ENCODE measurements at regions not wholly inside any gene's neighbourhood (a gene's known extent, or its start where the extent isn't known, plus 50 kb on each side); places are given as distances from the start of the nearest gene placed in this dataset.
"Not testable (repeated sequence)": the region's sequence is repeated elsewhere in the genome, so short reads cannot be mapped to it uniquely, and the experiment has no call there.

DNA sequence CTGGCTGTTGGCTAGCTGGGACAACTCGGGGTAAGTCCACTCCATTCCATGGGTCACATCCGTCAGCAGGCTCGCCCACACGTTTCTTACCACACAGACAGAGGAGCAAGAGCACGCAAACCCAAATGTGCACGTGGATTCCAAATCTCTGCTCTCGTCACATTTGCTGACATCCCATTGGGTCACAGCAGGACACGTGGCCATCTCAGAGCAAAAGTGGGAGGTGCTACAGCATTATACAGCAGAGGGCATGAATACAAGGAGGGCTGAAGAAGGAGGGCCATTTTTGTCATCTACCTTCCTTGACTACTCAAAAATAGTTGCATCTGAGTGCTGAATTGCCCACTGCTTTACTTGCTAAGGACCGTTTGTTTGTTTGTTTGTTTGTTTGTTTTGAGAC, 84.7 kb downstream of the RBBP6 start:
- DNase-seq (ENCODE audit: low spot score): no peak

DNA sequence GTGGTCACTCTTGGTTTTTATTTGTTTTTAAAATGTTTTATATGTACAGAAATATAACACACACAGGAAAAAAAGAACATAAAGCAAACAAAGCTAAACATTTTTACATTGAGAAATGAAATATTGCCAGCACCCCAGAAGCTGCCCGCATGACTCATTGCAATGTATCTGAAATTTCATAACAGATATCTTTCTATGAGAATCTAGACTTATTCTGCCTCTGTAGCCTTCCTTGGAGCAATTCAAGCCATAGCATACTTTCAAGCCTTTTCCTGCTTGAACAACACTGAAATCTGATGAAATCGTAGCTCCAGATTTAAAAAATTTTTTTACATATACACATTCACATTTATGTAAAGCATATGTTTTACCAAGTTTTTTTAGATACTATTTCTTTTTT, 86.9 kb downstream of the RBBP6 start:
- DNase-seq (ENCODE audit: low spot score): no peak

DNA sequence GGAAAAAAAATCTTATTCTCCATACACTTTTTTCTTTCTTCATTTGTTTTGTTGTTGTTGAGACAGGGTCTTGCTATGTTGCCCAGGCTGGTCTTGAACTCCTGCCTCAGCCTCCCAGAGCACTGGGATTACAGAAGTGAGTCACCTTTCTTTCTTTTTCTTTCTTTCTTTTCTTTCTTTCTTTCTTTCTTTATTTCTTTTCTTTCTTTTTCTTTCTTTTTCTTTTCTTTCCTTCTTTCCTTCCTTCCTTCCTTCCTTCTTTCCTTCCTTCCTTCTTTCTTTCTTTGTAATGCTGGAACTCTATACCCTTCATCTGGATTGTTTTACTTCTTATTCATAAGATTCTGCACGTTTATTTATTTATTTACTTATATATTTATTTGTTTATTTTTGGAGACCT, 94.5 kb upstream of the TNRC6A start:
- no peak for DNase-seq (ENCODE audit: low spot score)

DNA sequence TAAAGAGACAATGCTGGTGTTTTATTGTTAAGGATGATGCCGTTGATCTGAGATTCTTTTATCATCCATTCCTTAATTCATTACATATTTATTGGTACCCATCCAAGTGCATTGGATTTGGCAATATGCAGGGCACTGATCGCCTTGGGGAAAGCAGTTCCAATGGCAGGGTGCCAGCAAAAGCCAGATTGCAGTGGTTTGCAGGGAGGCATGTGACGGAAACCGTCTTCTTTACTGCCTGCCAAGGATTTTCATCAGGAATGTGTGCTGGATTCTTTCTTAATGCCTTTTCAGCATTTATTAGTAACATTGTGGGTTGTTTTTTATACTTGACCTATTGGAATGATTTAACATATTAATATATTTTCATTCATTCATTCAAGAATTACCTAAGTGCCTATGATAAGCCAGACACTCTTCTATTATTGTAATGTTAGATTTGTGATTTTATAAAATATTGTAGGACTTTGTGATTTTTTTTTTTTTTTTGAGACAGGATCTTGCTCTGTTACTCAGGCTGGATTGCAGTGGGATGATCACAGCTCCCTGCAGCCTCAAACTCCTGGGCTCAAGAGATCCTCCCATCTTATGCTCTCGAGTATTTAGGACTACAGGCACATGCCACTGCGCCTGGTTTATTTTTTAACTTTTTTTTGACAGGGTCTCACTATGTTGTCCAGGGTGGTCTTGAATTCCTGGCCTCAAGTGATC, 93.4 kb upstream of the TNRC6A start:
- peak; percentile 76 for DNase-seq (ENCODE audit: low spot score)

DNA sequence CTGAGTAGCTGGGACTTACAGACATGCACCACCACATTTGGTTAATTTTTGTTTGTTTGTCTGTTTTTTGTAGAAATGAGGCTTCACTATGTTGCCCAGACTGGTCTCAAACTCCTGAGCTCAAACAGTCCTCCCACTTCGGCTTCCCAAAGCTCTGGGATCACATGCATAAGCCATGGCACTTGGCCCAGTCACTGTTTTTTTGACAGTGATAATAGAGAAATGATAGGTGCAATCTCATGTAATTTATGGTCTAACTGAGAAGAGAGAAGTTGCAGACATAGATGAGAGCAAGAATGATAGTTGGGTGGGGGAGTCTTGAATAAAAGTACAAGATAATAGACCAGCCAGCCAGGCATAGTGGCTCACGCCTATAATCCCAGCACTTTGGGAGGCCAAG, 89.7 kb upstream of the TNRC6A start:
- DNase-seq (ENCODE audit: low spot score): no peak

DNA sequence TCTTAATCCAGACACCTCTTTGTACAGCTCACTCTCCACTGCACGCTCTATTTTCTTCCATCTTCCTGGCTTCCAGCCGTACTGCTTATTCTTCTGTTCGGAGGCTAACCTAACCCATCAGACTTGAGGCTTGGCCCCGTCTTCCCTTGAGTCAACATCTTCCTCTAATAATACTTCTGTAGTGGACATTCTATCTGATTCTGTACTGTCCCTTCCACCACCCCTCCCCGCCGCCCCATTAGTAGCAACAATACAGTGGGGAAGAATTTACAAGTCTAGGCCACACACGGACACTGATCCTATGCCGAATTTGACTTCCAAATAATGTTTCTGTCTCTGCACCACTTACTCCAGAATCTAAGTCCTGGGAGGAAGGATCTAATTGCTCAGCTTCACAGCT, 86.0 kb upstream of the TNRC6A start:
- DNase-seq (ENCODE audit: low spot score): no peak

DNA sequence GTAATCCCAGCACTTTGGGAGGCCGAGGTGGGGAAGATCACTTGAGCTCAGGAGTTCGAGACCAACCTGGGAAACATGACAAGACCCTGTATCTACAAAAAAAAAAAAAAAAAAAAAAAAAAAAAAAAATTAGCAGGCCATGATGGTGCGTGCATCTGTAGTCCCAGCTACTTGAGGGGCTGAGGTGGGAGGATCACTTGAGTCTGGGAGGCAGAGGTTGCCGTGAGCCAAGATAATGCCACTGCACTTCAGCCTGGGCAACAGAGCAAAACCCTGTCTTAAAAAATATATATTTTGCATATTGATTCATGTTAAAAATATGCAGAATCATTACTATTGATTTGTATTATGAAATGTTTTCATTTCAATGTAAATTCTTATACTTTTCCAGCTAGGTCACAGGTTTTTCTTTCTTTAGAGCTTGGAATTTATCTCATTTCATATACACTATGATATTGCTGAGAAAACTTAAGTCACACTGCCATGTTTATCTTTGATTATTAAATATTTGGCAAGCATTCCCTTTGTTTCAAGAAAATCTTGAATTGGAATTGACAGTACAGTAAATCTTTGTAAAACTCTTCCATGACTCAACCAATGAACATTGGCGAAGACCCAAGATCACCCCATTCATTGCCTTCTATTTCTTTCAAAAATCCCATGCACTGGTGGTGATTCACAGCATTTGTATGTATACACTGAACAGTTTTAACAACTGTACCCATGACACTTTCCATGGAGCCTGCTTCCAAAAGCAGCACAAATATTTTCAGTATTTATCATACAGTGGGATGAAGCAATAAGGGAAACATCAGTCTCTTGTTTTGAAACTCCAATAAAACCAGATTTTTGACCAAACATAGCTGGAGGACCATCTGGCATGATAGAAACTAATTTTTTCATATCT, 83.5 kb upstream of the TNRC6A start:
- no peak for DNase-seq (ENCODE audit: low spot score)

DNA sequence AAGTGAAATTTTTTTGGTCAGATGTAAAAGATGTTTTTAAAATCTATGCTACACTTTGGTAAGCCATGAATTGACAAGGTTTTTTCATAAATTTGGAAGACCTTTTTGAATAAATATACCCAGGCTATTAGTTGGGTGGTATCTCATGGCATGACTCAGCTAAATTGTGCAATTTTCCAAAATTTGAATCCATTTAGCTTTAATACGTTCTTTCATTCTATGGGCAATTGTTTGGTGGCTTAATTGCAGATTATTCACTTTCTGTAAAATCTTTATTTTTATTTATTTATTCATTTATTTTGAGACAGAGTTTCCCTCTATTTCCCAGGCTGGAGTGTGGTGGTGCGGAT, 82.8 kb upstream of the TNRC6A start:
- no peak for DNase-seq (ENCODE audit: low spot score)

DNA sequence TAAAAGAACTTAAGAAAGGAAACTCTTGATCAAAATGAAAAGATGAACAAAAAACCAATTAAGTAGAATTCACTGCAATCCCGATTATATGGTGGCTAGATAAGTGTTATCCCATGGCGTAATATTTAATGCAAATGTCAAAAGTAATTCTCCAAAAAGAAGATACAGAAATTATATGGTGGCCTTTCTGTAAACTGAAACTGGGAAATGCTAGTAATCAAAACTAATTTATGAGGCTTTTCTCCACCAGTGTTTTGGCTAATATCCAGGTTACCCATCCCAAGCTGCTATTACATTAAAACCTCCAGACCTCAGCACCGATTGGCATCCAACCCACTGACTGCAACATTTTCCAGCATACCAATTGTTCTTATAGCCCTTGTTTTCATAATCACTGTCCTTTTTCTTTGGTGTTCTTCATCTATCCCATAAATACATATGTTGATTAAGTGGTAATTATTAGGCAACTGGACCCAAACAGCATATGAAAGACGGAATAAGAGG, 77.2 kb upstream of the TNRC6A start:
- no peak for DNase-seq (ENCODE audit: low spot score)

DNA sequence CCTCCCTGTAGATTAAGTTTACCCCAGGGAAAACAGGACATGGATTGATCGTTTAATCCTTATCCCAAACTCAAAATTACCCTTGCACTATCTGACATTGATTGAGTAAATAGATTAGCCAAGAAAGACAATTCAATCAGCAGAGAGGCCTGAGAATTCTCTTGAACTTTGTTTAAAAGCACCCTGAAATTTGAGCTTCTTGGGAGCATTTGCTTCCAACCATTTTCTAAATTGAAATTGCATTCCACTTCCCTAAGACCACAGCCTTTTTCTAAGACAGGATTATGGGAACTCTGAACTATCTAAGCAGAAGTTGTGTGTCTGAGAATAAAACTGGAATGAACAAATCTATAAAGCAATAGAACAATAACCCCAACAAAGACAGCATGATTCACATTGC, 76.6 kb upstream of the TNRC6A start:
- no peak for DNase-seq (ENCODE audit: low spot score)

DNA sequence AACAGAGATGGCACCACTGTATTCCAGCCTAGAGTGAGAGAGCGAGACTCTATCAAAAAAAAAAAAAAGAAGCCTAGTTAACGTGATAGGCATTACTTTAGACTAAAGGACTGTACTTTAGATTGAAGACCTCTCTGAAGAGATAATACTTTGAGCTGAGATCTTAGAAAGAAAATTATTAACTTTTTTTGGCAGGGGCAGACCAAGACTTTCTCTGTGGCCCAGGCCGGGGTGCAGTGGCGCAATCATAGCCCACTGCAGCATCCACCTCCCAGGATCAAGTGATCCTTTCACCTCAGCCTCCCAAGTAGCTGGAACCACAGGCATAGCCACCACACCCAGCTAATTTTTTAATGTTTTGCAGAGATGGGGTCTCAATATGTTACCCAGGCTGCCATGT, 75.7 kb upstream of the TNRC6A start:
- no peak for DNase-seq (ENCODE audit: low spot score)

DNA sequence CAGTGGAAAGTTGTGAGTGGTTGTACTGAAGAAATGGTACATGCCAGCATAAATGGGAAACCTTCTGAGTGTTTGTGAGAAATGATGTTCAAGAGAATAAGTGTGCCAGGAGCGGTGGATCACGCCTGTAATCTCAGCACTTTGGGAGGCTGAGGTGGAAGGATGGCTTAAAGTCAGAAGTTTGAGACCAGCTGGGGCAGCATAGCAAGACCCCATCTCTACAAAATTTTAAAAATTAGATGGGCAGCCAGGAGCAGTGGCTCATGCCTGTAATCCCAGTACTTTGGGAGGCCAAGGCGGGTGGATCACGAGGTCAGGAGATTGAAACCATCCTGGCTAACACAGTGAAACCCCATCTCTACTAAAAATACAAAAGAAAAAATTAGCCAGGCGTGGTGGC, 63.5 kb upstream of the TNRC6A start:
- DNase-seq (ENCODE audit: low spot score): not testable (repeated sequence)

DNA sequence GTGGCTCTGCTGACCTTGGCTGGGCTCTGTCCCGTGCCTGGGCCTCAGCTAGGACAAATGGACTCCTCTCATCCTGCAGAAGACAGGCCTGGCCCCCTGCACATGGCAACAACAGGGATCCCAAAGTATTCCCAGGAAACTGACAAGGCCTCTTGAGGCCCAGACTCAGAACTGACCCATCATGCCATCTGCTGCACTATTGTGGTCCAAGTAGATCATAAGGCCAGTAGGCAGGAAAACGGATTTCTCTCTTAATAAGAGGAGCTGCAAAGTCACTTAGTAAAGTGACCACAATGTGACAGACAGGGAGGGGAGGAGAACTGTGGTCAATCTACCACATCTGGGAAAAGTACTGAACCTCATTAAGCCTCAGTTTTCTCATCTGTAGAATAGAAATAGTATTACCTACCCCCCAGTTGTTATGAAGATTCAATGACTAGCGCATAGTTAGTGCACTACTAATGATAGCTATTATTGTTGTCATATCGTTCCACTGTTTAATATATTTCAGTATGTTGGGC, 62.1 kb upstream of the TNRC6A start:
- DNase-seq (ENCODE audit: low spot score): no peak

DNA sequence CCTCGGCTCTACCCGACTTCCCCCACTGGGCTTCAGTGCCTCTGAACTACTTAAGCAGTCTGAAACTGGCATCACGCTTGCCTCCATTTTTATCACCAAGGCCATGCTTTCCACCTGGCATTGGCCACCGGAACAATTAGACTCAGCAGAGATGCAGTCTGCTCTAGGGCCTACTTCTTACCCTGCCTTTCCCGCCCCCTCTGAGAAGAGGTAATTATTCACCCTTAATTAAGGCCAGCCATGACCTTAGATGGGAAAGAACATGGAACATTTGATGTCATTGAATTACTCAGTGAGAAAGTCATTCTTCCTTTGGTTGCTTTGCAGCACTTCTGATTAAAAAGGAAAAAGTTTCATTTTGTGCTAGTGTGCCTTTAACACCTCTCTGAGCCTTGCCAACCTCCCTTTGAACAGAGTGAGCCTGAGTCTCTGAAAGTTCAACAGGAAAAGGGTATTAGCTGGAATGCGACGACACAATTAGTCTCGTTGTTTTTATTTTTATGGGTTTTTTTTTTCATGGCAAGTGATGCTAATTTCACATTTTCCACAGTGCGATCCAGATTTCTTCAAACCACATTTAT, 60.9 kb upstream of the TNRC6A start:
- DNase-seq (ENCODE audit: low spot score): no peak

DNA sequence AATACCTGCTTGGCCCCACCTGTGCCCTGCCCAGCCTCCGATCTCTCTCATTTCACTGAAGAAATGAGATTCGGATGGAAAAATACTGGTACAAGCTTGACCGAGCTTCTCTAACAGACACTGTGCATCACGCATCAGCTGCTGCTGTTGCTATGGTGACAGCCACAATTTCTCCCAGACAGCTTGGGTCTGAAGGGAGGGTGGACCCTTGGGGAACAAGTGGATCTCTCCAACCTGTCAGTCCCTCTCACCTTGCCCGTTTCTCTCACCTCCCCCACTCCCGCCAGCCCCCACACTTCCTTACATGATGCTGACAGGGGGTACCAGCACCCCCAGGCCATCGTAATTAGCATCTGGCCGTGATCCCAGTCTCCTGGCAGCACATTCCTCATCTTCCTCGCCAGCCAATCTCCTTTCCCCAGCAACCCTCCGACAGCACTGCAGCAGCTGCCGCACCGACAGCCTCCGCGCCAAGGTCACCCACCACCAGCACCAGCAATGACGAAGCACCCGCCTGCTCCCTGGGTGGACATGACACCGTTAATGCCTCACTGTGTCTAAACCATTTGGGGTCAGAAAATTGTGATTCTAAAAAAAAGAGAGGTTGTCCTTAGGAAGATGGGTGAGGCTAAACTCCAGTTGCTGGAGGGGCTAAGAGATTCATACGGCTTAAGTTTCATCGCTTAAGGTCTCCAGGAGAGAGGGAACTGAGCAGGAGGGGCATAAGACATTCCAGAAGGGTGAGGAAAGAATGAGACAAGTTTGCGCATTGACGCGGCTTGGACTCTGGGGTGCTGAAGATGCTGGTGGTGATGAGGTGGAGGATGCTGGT, 58.6 kb upstream of the TNRC6A start:
- DNase-seq (ENCODE audit: low spot score): peak; percentile 70

DNA sequence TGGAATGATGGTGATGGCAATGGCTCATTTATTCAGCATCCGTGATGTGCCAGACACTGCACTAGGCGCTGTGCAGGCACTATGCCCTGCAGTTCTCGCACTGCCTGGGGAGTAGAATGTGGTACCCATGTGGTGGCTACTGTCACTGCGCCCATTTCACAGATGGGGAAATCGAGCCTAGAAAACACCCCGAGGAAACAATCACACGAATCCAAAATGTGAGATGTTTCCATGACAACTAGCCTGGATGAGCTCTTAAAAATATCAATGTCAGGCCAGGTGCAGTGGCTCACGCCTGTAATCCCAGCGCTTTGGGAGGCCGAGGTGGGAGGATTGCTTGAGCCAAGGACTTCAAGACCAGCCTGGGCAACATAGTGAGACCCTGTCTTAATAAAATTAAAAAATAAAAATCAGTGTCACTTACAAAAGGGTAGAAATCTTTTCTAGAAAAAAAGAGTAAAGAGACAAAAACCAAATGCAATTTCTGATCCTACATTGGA, 57.9 kb upstream of the TNRC6A start:
- no peak for DNase-seq (ENCODE audit: low spot score)

DNA sequence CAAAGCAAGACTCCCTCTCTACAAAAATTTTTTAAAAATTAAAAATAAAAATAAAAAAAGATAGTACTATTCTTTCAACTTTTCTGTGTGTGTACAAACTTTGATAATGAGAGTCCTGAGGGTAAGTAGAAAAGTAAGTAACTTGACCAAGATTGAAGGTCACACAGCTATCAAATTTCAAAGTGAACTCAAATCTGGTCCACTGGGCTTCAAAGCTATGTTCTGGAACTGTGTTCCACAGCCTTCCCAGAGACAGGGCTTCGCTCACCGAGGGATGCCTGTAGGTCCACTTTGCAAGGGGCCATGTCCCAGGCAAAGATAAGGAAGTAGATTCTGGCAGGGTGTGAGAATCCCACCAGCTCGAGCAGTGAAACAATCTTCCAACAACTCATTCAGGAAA, 56.3 kb upstream of the TNRC6A start:
- no peak for DNase-seq (ENCODE audit: low spot score)

DNA sequence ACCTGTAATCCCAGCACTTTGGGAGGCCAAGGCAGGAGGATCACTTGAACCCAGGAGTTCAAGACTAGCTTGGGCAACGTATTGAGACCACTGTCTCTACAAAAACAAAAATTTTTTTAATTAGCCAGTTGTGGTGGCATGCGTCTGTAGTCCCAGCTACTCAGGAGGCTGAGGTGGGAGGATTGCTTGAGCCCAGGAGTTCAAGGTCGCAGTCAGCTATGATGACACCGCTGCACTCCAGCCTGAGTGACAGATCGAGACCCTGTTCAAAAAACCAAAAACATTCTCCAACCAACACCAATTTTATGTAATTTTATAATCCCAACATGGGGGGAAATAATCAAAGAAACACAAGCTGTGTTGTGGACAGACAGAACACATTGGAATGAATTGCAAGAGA, 54.6 kb upstream of the TNRC6A start:
- DNase-seq (ENCODE audit: low spot score): no peak

DNA sequence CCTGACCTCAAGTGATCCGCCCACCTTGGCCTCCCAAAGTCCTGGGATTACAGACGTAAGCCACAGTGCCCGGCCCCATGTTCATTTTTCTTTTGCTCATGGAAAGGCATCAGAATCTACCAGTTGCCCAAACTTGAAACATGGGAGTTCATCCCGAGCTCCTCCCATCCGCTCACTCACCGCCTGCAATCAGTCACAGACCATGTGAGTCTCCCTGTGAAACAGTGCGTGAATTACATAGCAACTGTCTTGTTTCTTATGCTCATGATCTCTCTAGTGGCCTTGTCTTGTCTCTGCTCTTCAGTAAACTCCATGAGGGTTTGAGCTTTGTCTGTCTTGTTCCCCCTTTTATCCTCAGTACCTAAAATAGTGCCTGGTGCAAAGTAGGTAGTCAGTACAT, 52.1 kb upstream of the TNRC6A start:
- no peak for DNase-seq (ENCODE audit: low spot score)
